Glutamatergic neuron (in vitro differentiated cells): ENCODE measurements at regions not wholly inside any gene's neighbourhood (a gene's known extent, or its start where the extent isn't known, plus 50 kb on each side); places are given as distances from the start of the nearest gene placed in this dataset.

Source experiments
- DNase-seq: peaks from one replicate; pipeline ENCODE4 v3.0.0; 2022
- H3K27ac Mint-ChIP-seq: one replicate; pipeline ENCODE4 v1.8.0; 2020; ENCODE audit warnings: mild to moderate bottlenecking, mixed read lengths, inconsistent platforms; ENCODE audit not compliant: unreplicated experiment
- H3K27me3 Mint-ChIP-seq: one replicate; pipeline ENCODE4 v1.8.0; 2020; ENCODE audit warnings: mild to moderate bottlenecking, moderate library complexity, mixed read lengths, inconsistent platforms; ENCODE audit not compliant: unreplicated experiment
- H3K36me3 Mint-ChIP-seq: one replicate; pipeline ENCODE4 v1.8.0; 2020; ENCODE audit warnings: mild to moderate bottlenecking, mixed read lengths, inconsistent platforms; ENCODE audit not compliant: unreplicated experiment
- H3K4me1 Mint-ChIP-seq: one replicate; pipeline ENCODE4 v1.8.0; 2020; ENCODE audit warnings: mild to moderate bottlenecking, low read depth, mixed read lengths, inconsistent platforms; ENCODE audit not compliant: unreplicated experiment
- H3K4me3 Mint-ChIP-seq: one replicate; pipeline ENCODE4 v1.8.0; 2020; ENCODE audit warnings: mild to moderate bottlenecking, mixed read lengths, inconsistent platforms; ENCODE audit not compliant: unreplicated experiment
- H3K9me3 Mint-ChIP-seq: one replicate; pipeline ENCODE4 v1.8.0; 2020; ENCODE audit warnings: mild to moderate bottlenecking, moderate library complexity, mixed read lengths, inconsistent platforms; ENCODE audit not compliant: unreplicated experiment
- CTCF ChIP-seq: fragments of 200-600 bp; sonication (generic); IDR thresholded peaks from one replicate; pipeline ENCODE4 v1.5.0; 2021; ENCODE audit not compliant: partially characterized antibody, unreplicated experiment

DNA sequence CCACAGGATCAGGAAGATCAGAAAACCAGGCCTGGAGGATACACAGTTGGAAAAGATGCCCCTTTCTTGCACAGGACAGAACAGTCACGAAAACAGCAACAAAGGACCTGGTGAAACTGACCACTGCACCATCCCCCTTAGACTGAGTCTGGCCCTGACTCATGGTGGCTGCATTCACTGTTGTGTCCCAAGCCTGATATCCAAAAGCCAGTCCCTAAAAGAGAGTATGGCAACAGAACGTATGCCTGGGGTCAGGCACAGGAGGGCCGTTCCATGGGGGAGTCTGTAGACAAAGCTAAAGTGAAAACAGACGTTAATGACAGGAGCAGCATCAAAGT, 301.1 kb upstream of the NBEA start:
- Mint-ChIP-seq H3K36me3 (no peaks in the 10 kb centered on the region), H3K27ac (no peak overlapping the region), H3K4me1 (no peaks in the 10 kb centered on the region), H3K4me3 (no peak overlapping the region), H3K27me3 (peaks cover 2% of the 10 kb centered on the region), H3K9me3 (no peaks in the 10 kb centered on the region)
- no peak for TF ChIP-seq CTCF
- DNase-seq = no peak

- no peaks in the 10 kb centered on the region for H3K36me3 Mint-ChIP-seq
These were observed 294.5 kb upstream of the NBEA start for GRCh38 chr13:34647379-34648150.

GRCh38 chr13:34654203-34654602, 287.9 kb upstream of the NBEA start:
- TF ChIP-seq CTCF = no peak
- Mint-ChIP-seq H3K9me3 (peaks cover 2% of the 10 kb centered on the region), H3K4me3 (no peak overlapping the region), H3K36me3 (peaks cover 6% of the 10 kb centered on the region), H3K27me3 (no peaks in the 10 kb centered on the region), H3K27ac (no peak overlapping the region), H3K4me1 (no peaks in the 10 kb centered on the region)
- DNase-seq = no peak

More at GRCh38 chr13:34647379-34648150, 294.5 kb upstream of the NBEA start:
- no peaks in the 10 kb centered on the region for H3K9me3 Mint-ChIP-seq
- no peak for TF ChIP-seq CTCF
- H3K27me3 Mint-ChIP-seq = no peaks in the 10 kb centered on the region
- DNase-seq = no peak
- no peak overlapping the region for H3K27ac Mint-ChIP-seq
- H3K4me1 Mint-ChIP-seq = no peaks in the 10 kb centered on the region
- no peak overlapping the region for H3K4me3 Mint-ChIP-seq

- Mint-ChIP-seq H3K9me3 (peaks cover 2% of the 10 kb centered on the region), H3K4me3 (no peak overlapping the region), H3K27ac (no peak overlapping the region), H3K36me3 (peaks cover 6% of the 10 kb centered on the region), H3K4me1 (no peaks in the 10 kb centered on the region), H3K27me3 (no peaks in the 10 kb centered on the region)
- no peak for DNase-seq
- no peak for TF ChIP-seq CTCF
These were observed 287.4 kb upstream of the NBEA start for GRCh38 chr13:34654647-34655046.

- H3K36me3 Mint-ChIP-seq = peaks cover 6% of the 10 kb centered on the region
- H3K4me3 Mint-ChIP-seq = no peak overlapping the region
- H3K27me3 Mint-ChIP-seq = no peaks in the 10 kb centered on the region
- H3K9me3 Mint-ChIP-seq = peaks cover 2% of the 10 kb centered on the region
- DNase-seq = no peak
- H3K27ac Mint-ChIP-seq = no peak overlapping the region
- H3K4me1 Mint-ChIP-seq = no peaks in the 10 kb centered on the region
- no peak for TF ChIP-seq CTCF
These were observed 286.5 kb upstream of the NBEA start for GRCh38 chr13:34655554-34655953.
